GM13977 (cell line): ENCODE measurements at regions not wholly inside any gene's neighbourhood (a gene's known extent, or its start where the extent isn't known, plus 50 kb on each side); places are given as distances from the start of the nearest gene placed in this dataset.

Experiments
- DNase-seq: peaks from one replicate; pipeline ENCODE4 v3.0.0; 2012; ENCODE audit warnings: low spot score
- CTCF ChIP-seq: IDR thresholded peaks from 2 replicates; pipeline ENCODE4 v1.5.1; 2012; ENCODE audit warnings: mild to moderate bottlenecking, control low read depth; ENCODE audit not compliant: insufficient read depth; ENCODE audit errors: extremely low read depth, missing control alignments
- in situ Hi-C: fragments of 300-500 bp; cut with MboI; formaldehyde crosslinking; loops from one replicate; pipeline ENCODE4 v1.12.0; 2022; ENCODE audit warnings: low sequenced_read_pairs, low pct_unique_long_range_greater_than_20kb, mixed read lengths, inconsistent platforms; ENCODE audit not compliant: unreplicated experiment

GRCh38 chr3:158958873-158959272 is 157.0 kb downstream of the MFSD1 start:
- in situ Hi-C loops, result no loop called here
- no peak for TF ChIP-seq CTCF
- DNase-seq, result no peak

- no peak for TF ChIP-seq CTCF
- DNase-seq, result no peak
- in situ Hi-C loops, result no loop called here
Measured at GRCh38 chr3:158961471-158961870, 159.6 kb downstream of the MFSD1 start.

DNA sequence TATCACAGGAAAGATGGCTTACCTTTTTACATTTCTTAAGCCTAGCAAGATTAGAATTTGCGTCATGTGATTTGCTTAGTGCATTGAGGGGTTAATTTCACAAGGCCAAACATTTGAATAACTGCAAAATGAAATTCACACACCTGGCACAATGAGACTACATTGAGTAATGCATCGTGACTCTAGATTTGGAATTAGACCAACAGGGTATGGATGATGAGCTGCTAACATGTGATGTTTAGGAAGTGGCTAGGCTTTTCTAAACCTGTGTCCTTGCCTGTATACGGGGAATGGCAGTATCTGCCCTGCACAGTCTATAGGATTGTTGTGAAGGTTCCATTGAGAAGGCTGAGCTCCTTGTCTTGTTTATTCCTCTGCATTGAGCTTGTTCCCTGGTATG is 160.1 kb downstream of the MFSD1 start:
- in situ Hi-C loops, result no loop called here
- no peak for DNase-seq
- TF ChIP-seq CTCF, result no peak

- no peak for TF ChIP-seq CTCF
- DNase-seq, result no peak
- in situ Hi-C loops, result no loop called here
Measured at GRCh38 chr3:158970006-158970405, 168.2 kb downstream of the MFSD1 start.

GRCh38 chr3:158974904-158975303 is 173.1 kb downstream of the MFSD1 start:
- DNase-seq, result no peak
- no peak for TF ChIP-seq CTCF
- in situ Hi-C loops, result no loop called here

GRCh38 chr3:158976966-158977365 is 175.1 kb downstream of the MFSD1 start:
- no peak for DNase-seq
- in situ Hi-C loops, result no loop called here

More at GRCh38 chr3:158976966-158977365, 175.1 kb downstream of the MFSD1 start:
- TF ChIP-seq CTCF, result no peak
